Neutrophil (primary cell): ENCODE measurements at regions not wholly inside any gene's neighbourhood (a gene's known extent, or its start where the extent isn't known, plus 50 kb on each side); places are given as distances from the start of the nearest gene placed in this dataset.

ENCODE experiments used
- H3K27ac ChIP-seq: fragments of 200-600 bp; sonication (generic); 2 replicates; pipeline ENCODE4 v1.5.1; 2016; ENCODE audit warnings: mild to moderate bottlenecking, moderate library complexity
- H3K27me3 ChIP-seq: fragments of 200-600 bp; sonication (generic); 2 replicates; pipeline ENCODE4 v1.6.0; 2016; ENCODE audit warnings: mild to moderate bottlenecking
- H3K36me3 ChIP-seq: fragments of 200-600 bp; sonication (generic); 2 replicates; pipeline ENCODE4 v1.5.1; 2017
- H3K4me1 ChIP-seq, 2 experiments: fragments of 200-600 bp in 1 of 2; sonication (generic) in 1 of 2; 1 replicate in 1 of 2; 2 replicates in 1 of 2; pipeline versions ENCODE4 v1.5.1 to v1.6.1; 2013 to 2016; ENCODE audit warnings: low read depth in 1 of 2, low read length in 1 of 2, mild to moderate bottlenecking in 1 of 2, moderate library complexity in 1 of 2; ENCODE audit not compliant: control insufficient read depth in 1 of 2, insufficient read depth in 1 of 2
- H3K4me3 ChIP-seq, 2 experiments: fragments of 200-600 bp in 1 of 2; sonication (generic) in 1 of 2; 1 replicate in 1 of 2; 2 replicates in 1 of 2; pipeline ENCODE4 v1.5.1; 2013 to 2016; ENCODE audit warnings: low read depth in 1 of 2, low read length in 1 of 2, mild to moderate bottlenecking in 1 of 2, moderate library complexity in 1 of 2
- H3K9me3 ChIP-seq: fragments of 200-600 bp; sonication (generic); 2 replicates; pipeline ENCODE4 v1.5.1; 2016
- TF ChIP-seq, protein P1 (sequence below): fragments of 200-600 bp; sonication (generic); IDR thresholded peaks from 2 replicates; pipeline ENCODE4 v1.5.1; 2016; ENCODE audit warnings: antibody characterized with exemption

DNA sequence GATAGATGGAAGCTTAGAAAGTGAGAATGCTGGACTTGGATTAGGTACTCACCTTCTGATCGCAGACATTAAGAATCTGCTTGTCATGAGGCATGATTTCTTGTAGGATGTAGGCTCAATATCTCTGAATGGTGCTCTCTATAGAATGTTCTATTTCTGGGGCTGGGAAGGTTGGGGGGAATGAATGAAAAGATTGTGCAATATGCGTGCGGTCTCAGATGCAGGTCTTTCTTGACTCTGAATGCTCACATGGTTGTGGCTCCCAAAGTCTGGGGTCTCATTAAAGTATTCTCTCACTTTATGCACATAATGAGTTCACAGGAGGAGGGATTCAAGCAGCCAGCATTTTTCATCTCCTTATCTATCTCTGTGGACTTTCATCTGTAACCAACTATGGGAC, 482.0 kb upstream of the CD180 start:
- TF ChIP-seq, protein P1, sequence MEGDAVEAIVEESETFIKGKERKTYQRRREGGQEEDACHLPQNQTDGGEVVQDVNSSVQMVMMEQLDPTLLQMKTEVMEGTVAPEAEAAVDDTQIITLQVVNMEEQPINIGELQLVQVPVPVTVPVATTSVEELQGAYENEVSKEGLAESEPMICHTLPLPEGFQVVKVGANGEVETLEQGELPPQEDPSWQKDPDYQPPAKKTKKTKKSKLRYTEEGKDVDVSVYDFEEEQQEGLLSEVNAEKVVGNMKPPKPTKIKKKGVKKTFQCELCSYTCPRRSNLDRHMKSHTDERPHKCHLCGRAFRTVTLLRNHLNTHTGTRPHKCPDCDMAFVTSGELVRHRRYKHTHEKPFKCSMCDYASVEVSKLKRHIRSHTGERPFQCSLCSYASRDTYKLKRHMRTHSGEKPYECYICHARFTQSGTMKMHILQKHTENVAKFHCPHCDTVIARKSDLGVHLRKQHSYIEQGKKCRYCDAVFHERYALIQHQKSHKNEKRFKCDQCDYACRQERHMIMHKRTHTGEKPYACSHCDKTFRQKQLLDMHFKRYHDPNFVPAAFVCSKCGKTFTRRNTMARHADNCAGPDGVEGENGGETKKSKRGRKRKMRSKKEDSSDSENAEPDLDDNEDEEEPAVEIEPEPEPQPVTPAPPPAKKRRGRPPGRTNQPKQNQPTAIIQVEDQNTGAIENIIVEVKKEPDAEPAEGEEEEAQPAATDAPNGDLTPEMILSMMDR, result no peak
- Histone ChIP-seq H3K27me3 (no peaks in the 10 kb centered on the region), H3K27ac (no peak overlapping the region)

DNA sequence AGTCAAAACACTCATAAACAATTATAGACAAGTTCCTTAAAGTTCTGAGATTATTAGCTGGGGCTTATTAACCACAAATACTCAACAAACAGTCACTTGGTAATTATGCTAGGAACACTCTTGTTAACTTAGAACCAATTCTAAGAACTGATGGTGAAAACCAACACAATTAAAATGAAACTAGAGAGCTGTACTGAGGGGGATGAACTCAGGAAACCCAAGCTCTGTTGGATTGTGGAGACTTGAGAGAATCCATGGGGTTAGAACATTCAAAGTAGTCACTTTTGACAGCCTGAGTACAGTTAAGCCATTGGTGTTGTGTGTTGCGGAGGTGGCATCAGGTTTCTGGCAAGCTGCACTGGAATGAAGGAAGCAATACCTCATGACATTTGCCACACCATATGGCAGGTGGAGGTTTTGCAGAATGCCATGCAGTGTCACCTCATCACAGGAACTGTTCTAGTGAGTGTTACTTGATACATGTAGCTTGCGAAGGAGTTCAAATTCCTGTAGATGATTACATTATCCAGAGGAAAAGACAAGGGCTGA, 480.9 kb upstream of the CD180 start:
- Histone ChIP-seq H3K27me3 (no peaks in the 10 kb centered on the region), H3K27ac (no peak overlapping the region), H3K4me3 (no peak overlapping the region), H3K9me3 (no peaks in the 10 kb centered on the region), H3K4me1 (no peaks in the 10 kb centered on the region), H3K36me3 (no peaks in the 10 kb centered on the region)
- TF ChIP-seq, protein P1, result no peak

More for the DNA sequence above, 482.0 kb upstream of the CD180 start:
- Histone ChIP-seq H3K9me3 (no peaks in the 10 kb centered on the region), H3K36me3 (no peaks in the 10 kb centered on the region), H3K4me1 (no peaks in the 10 kb centered on the region), H3K4me3 (no peak overlapping the region)

DNA sequence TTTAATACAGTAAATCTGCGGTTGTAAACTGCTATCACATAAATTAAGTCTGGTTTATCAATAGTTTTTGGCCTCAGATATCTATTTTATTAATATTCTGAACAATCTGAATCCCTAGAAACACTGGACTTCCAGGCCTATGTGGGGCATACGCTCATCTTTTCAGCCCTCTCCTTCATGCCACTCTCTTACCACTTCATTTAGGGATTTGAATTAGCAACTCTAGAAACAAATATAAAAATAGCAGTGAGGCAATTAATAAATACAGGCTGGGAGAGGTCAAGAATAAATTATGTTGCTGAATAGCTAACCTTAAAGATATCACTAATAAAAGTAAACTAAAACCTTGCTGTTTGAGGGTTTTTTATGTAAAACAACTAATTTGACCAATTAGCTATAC, 480.3 kb upstream of the CD180 start:
- Histone ChIP-seq H3K9me3 (no peaks in the 10 kb centered on the region), H3K36me3 (no peaks in the 10 kb centered on the region), H3K27ac (no peak overlapping the region), H3K4me3 (no peak overlapping the region), H3K27me3 (no peaks in the 10 kb centered on the region), H3K4me1 (no peaks in the 10 kb centered on the region)
- TF ChIP-seq, protein P1, result no peak

DNA sequence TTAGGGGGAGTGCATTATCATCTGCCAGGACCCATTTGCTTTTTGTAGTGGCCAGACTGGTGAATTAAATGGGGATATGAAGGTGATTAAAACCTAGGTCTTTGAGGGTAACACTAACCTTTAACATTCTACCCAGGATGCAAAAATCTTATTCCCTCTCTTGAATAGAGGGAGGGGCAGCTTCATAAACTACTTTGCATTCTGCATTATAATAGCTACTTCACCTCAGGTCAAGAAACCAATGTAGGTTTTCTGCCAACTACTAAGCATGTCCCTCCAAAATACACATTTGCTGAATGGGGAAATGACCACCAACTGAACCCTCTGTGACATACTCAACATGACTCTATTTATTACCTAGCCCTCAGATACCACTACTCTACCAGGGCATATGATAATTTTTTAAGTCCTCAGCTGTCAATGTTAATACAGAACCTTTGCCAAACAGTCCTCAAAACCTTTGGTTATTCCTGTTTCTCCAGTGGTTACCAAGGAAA, 477.6 kb upstream of the CD180 start:
- no peak overlapping the region for H3K4me3 ChIP-seq
- no peaks in the 10 kb centered on the region for H3K9me3 ChIP-seq
- no peaks in the 10 kb centered on the region for H3K36me3 ChIP-seq
- TF ChIP-seq, protein P1, result no peak
- no peak overlapping the region for H3K27ac ChIP-seq
- H3K27me3 ChIP-seq, result no peaks in the 10 kb centered on the region
- no peaks in the 10 kb centered on the region for H3K4me1 ChIP-seq

DNA sequence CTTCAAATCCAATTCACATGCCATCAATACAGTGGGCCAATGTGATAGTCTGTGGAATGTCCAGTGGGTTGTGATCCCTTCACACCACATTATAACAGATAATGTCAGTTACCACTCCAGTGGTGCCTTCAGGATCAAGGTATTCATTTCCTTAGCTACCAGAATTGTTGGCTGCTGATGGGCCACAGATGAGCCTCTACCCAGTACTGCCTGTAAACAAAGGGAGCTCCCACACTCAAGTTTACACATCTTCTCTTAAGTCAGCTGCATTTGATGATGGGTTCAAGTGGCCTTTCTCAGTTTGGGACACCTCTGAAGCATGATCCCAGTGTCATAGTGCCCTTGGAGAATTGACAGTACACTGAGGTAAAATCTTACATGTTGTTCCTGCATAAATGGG, 477.0 kb upstream of the CD180 start:
- TF ChIP-seq, protein P1, result no peak
- H3K27me3 ChIP-seq, result no peaks in the 10 kb centered on the region
- no peaks in the 10 kb centered on the region for H3K9me3 ChIP-seq
- no peaks in the 10 kb centered on the region for H3K4me1 ChIP-seq
- H3K36me3 ChIP-seq, result no peaks in the 10 kb centered on the region
- H3K4me3 ChIP-seq, result no peak overlapping the region
- no peak overlapping the region for H3K27ac ChIP-seq
